IPS DF 6.9 (cell line): ENCODE measurements at regions not wholly inside any gene's neighbourhood (a gene's known extent, or its start where the extent isn't known, plus 50 kb on each side); places are given as distances from the start of the nearest gene placed in this dataset.

Source experiments
- DNase-seq: peaks from one replicate; pipeline ENCODE4 v3.0.0-alpha.2; 2013; ENCODE audit warnings: low read depth, low spot score
- H3K27ac ChIP-seq: one replicate; pipeline ENCODE4 v1.5.1; 2013; ENCODE audit warnings: low read length, control low read depth
- H3K27me3 ChIP-seq: 2 replicates; pipeline ENCODE4 v1.6.1; 2013; ENCODE audit warnings: mild to moderate bottlenecking, low read length; ENCODE audit not compliant: control insufficient read depth, insufficient read depth
- H3K36me3 ChIP-seq: 2 replicates; pipeline ENCODE4 v1.6.1; 2013; ENCODE audit warnings: low read length; ENCODE audit not compliant: control insufficient read depth, insufficient read depth
- H3K4me1 ChIP-seq: 2 replicates; pipeline ENCODE4 v1.6.1; 2013; ENCODE audit warnings: low read length; ENCODE audit not compliant: control insufficient read depth, insufficient read depth
- H3K4me3 ChIP-seq: 2 replicates; pipeline ENCODE4 v1.5.1; 2013; ENCODE audit warnings: mild to moderate bottlenecking, low read length
- H3K9me3 ChIP-seq: 2 replicates; pipeline ENCODE4 v1.6.1; 2013; ENCODE audit warnings: low read length, inconsistent platforms; ENCODE audit not compliant: control insufficient read depth, insufficient read depth
- WGBS: extraction: QIAGEN DNeasy Blood & Tissue Kit; methylation state at CpG from one replicate; pipeline ENCODE4 v1.1.7; 2013; ENCODE audit warnings: mixed read lengths, missing lambda C conversion rate; ENCODE audit not compliant: insufficient read length, insufficient coverage; 5-methylcytosine and 5-hydroxymethylcytosine counted together

DNA sequence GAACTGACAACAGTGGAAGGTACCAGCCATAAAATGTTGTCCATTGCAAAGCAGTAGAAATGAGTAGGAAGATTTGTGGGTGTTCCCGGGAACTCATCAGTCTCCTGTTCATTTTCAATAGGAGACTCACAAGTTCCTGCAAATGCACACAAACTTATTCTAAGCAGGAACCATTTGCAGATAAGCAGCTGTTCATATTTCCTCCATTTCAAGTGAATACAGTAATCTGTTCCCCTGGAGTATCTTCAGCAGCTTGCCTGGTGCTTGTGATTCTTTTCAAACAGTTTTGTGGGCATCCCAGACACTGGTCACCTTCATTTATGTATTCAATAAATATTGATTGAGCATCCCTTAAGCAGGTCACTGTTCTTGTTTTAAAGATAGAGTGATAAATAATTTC, 1315.5 kb upstream of the C9orf72 start:
- no CpG with 5 or more reads among the region's 1 CpG for WGBS
- no peak overlapping the region for H3K4me3 ChIP-seq
- H3K27ac ChIP-seq, result no peak overlapping the region
- H3K36me3 ChIP-seq, result no peaks in the 10 kb centered on the region
- DNase-seq, result no peak
- H3K4me1 ChIP-seq, result no peaks in the 10 kb centered on the region
- H3K27me3 ChIP-seq, result no peaks in the 10 kb centered on the region
- H3K9me3 ChIP-seq, result no peaks in the 10 kb centered on the region

DNA sequence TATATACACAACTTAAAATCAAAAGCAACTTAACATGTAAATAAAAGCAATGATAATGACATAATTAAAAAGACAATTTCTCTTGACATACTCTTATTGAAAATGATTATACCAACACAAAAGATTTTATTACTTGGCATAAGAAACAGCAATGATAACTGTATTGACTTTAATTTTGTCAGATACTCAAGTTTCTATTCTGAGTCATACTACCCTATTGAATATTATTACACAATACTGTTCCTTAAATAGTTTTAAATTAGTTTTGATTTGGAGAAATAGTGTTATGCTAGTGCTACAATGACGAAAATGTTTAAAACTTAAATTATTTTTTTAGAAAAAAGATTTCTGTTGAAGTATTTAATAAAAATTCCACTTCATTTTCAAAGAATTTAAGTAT, 1319.3 kb upstream of the C9orf72 start:
- WGBS, result 100% methylated on average over 1 of the region's 1 CpG
- H3K27me3 ChIP-seq, result no peaks in the 10 kb centered on the region
- H3K9me3 ChIP-seq, result no peaks in the 10 kb centered on the region
- no peak for DNase-seq
- H3K36me3 ChIP-seq, result no peaks in the 10 kb centered on the region
- no peak overlapping the region for H3K27ac ChIP-seq
- H3K4me1 ChIP-seq, result no peaks in the 10 kb centered on the region; the same call in 1 of the 2 replicates
- no peak overlapping the region for H3K4me3 ChIP-seq

DNA sequence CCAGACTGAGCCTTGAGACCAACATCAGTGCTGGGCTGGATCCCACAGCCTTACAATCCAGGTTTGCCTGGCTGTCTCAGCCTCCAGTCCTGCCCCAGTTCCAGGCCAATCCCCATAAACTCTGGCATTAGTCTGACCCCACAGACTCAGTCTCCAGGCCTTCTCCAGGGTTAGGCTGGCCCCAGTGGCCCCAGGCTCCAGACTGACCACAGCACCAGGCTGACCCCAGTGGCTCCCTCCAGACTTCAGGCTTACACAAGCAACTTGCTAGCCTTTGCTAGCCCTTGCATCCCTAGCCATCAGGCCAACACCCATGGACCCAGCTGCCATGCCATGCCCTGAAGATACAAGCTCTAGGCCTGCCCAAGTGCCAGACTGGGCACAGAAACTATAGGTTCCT, 1326.0 kb upstream of the C9orf72 start:
- Histone ChIP-seq H3K27me3 (no peaks in the 10 kb centered on the region), H3K27ac (no peak overlapping the region), H3K4me3 (no peak overlapping the region), H3K9me3 (no peaks in the 10 kb centered on the region), H3K4me1 (no peaks in the 10 kb centered on the region; the same call in 1 of the 2 replicates), H3K36me3 (0 out of 2 replicates have a peak, but pooled peaks cover 2% of the 10 kb centered on the region)
- no peak for DNase-seq

DNA sequence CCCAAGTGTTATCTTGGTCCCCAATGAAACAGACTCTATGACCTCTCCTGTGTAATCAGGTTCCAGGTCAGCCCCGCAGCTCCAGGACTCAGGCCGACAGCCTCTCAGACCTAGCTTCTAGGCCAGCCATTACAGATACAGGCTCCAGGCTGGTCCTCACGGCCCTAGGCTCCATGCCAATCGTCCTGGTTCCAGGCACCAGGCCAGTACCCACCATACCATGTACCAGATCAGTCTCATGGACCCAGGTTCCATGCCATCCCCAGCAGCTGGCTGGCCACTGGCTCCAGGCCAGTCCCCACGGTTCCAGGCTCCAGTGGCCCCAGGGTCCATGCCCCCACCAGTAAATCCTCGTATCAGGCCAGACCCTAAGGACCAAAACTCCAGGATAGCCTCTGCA, 1326.6 kb upstream of the C9orf72 start:
- no CpG with 5 or more reads among the region's 6 CpGs for WGBS
- no peak overlapping the region for H3K4me3 ChIP-seq
- H3K9me3 ChIP-seq, result no peaks in the 10 kb centered on the region
- no peaks in the 10 kb centered on the region; the same call in 1 of the 2 replicates for H3K4me1 ChIP-seq
- 0 out of 2 replicates have a peak, but pooled peaks cover 2% of the 10 kb centered on the region for H3K36me3 ChIP-seq
- H3K27ac ChIP-seq, result no peak overlapping the region
- no peak for DNase-seq
- no peaks in the 10 kb centered on the region for H3K27me3 ChIP-seq

DNA sequence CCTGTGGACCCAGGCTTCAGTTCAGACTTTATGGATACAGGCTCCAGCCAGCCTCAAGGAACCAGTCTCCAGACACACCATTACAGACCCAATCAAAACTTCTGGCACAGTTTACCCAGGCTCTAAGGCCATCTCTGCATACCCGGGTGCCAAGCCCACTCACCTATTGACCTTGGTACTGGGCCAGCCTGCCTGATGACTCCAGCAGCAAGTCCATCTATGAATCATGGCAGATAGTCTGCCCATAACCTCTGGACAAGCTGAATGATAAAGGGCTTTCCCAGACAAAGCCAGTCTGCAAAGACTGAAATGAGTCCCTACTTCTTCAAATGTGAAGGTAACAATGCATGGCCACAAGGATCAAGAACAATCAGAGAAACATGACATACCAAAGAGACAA, 1327.1 kb upstream of the C9orf72 start:
- WGBS, result no CpG with 5 or more reads among the region's 1 CpG
- no peak overlapping the region for H3K4me3 ChIP-seq
- H3K36me3 ChIP-seq, result 0 out of 2 replicates have a peak, but pooled peaks cover 2% of the 10 kb centered on the region
- H3K4me1 ChIP-seq, result no peaks in the 10 kb centered on the region
- DNase-seq, result no peak
- H3K27ac ChIP-seq, result no peak overlapping the region
- H3K27me3 ChIP-seq, result no peaks in the 10 kb centered on the region
- no peaks in the 10 kb centered on the region for H3K9me3 ChIP-seq

DNA sequence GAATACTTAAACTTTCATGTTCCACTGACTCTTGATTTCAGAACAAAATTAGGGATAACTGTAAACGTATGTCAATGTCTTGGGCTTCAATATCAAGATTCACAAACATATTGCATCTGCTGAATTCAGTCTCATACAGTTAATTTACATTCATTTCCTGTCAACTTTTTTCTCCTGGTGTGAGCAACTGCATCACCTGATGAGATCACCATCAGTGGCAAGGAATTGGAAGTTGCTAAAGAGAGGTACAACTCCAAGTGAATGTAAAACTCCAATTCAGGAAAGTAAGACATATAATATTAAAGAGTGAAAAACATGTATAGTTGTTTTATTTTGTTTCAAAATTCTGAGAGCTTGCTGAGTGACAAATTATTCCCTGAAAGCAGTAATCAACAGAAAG, 1336.2 kb upstream of the C9orf72 start:
- no peaks in the 10 kb centered on the region for H3K36me3 ChIP-seq
- WGBS, result no CpG with 5 or more reads among the region's 1 CpG
- H3K4me1 ChIP-seq, result no peaks in the 10 kb centered on the region
- H3K4me3 ChIP-seq, result no peak overlapping the region
- no peak overlapping the region for H3K27ac ChIP-seq
- DNase-seq, result no peak
- H3K27me3 ChIP-seq, result no peaks in the 10 kb centered on the region
- no peaks in the 10 kb centered on the region for H3K9me3 ChIP-seq

DNA sequence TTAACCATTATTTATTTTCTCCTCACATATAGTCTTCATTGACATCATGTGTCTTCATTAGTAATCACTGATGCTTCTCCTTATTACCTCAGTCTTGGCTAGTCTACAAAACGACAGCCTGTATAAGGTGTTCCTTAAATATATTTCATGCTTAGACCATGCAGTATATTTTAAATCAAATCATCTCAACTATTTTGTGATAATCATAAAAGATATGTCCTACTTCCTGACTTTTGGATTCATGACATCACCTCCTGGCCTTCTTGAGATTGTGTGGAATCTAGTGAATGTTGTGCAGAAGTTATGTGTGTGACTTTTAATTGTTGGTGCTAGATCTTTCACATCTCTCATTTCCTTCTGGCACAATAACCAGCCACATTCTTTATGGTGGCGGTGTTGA, 1339.3 kb upstream of the C9orf72 start:
- no peak overlapping the region for H3K4me3 ChIP-seq
- no peak for DNase-seq
- H3K9me3 ChIP-seq, result no peaks in the 10 kb centered on the region
- no peaks in the 10 kb centered on the region for H3K4me1 ChIP-seq
- WGBS, result no CpG with 5 or more reads among the region's 2 CpGs
- no peak overlapping the region for H3K27ac ChIP-seq
- no peaks in the 10 kb centered on the region for H3K27me3 ChIP-seq
- H3K36me3 ChIP-seq, result no peaks in the 10 kb centered on the region

DNA sequence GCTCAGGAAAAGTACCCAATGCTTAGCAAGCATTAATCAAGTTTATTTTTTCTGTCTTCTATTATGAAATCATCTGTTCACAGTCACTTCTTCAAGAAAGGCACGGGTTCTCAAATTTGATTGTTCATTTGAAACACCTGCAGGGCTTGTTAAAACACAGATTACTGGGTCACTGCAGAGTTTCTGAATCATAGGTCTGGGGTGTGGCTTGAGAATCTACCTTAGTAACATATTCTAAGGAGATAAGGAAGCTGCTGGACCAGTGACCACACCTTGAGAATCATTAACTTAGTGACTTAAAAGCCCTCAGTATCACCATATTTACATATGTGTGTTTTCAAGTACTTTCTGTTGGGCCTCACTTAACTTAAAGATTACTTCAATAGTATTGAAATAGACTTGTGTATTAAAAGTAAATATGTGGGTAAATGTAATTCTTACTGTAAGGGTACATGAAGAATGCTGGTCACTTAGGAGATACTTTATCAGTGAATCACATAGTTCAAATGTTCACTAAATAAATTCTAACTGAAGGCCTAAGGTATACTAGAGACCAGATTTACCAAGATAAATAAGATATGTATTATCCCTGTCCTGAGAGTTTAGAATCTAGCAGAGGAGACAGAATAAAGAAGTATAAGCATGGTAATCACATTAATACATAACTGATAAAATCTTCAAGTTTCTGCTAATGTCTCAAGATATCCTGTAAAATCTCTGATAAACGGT, 1342.1 kb upstream of the C9orf72 start:
- DNase-seq, result no peak
- no CpG with 5 or more reads among the region's 2 CpGs for WGBS
- Histone ChIP-seq H3K36me3 (no peaks in the 10 kb centered on the region), H3K27me3 (no peaks in the 10 kb centered on the region), H3K9me3 (no peaks in the 10 kb centered on the region), H3K4me1 (no peaks in the 10 kb centered on the region), H3K27ac (no peak overlapping the region), H3K4me3 (no peak overlapping the region)

DNA sequence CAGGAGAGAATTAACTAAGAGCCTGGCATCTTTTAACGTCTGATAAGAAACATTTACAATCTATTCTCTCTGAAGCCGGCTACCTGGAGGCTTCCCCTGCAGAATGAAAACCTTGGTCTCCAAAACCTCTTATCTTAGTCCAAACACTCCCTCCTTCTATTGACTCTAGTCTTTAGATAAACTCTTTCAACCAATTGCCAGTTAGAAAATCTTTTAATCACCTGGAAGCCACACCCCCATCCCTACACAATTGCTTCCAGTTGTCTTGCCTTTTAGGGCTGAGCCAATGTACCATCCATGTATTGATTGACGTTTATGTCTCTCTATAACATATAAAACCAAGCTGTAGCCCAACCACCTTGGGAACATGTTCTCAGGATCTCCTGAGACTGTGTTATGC, 1343.1 kb upstream of the C9orf72 start:
- H3K4me3 ChIP-seq, result no peak overlapping the region
- WGBS, result no CpG with 5 or more reads among the region's 3 CpGs
- no peak for DNase-seq
- no peak overlapping the region for H3K27ac ChIP-seq
- H3K36me3 ChIP-seq, result no peaks in the 10 kb centered on the region
- no peaks in the 10 kb centered on the region for H3K4me1 ChIP-seq
- H3K9me3 ChIP-seq, result no peaks in the 10 kb centered on the region
- H3K27me3 ChIP-seq, result no peaks in the 10 kb centered on the region

DNA sequence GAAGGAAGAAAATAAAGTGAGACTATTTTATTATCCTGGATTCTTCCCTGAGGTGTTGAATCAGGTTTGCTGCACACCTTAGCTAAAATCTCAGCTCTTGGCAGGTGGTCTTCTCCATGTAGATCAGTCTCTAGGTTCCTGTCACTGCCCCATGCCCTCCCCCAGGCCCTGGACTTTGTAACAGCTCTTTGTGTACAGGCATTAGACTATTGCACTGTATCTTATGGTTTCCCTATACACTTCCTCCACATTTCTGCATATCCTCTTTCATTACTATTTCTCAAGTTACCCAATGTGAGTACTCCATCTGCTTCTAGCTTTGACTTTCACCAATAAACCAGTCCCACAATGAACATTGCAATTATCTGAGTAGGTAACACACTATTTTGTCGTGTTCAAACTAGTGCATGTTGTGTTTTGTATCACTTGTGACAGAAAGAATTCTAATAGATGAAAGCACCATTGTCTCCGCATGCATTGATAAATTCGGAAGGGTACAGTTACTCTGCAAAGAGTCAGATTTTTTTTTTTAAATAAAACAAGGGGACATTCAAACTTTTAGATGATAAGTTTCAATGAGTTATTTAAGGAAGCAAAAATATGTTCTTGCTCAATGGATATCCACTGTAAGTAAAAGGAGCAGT, 1348.7 kb upstream of the C9orf72 start:
- Histone ChIP-seq H3K27me3 (no peaks in the 10 kb centered on the region), H3K36me3 (no peaks in the 10 kb centered on the region), H3K27ac (no peak overlapping the region), H3K9me3 (no peaks in the 10 kb centered on the region), H3K4me3 (no peak overlapping the region), H3K4me1 (no peaks in the 10 kb centered on the region)
- no peak for DNase-seq
- no CpG with 5 or more reads among the region's 3 CpGs for WGBS

DNA sequence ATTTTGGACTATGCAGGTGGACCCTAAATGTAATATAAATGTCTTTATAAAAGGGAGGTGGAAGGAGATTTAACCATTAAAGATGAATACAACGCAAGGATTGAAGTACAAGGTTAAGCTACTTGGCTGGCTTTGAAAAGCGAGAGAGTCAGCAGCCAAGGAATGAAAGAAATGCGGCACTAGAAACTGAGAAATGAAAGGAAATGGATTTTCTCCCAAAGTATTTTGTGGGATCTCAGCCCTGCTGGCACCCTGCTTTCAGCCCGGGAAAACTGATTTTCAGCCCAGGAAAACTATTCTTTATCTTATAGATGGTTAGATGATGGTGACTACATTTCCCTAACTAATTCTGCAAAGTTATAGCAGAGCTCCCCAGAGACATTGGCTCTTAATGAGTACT, 1349.6 kb upstream of the C9orf72 start:
- no CpG with 5 or more reads among the region's 4 CpGs for WGBS
- Histone ChIP-seq H3K4me1 (no peaks in the 10 kb centered on the region), H3K9me3 (no peaks in the 10 kb centered on the region), H3K4me3 (no peak overlapping the region), H3K27me3 (no peaks in the 10 kb centered on the region), H3K27ac (no peak overlapping the region), H3K36me3 (no peaks in the 10 kb centered on the region)
- DNase-seq, result no peak
